Anterior cingulate cortex (tissue), 58 donors: ENCODE measurements at regions not wholly inside any gene's neighbourhood (a gene's known extent, or its start where the extent isn't known, plus 50 kb on each side); places are given as distances from the start of the nearest gene placed in this dataset.
A peak's percentile ranks its signal among the peaks of the same experiment; 100 is the strongest.
"Not testable (repeated sequence)": the region's sequence is repeated elsewhere in the genome, so short reads cannot be mapped to it uniquely, and the experiment has no call there.

Experiments used
- DNase-seq, 58 donors: peaks; one replicate each; lab custom pipeline; 2025; lab: John Stamatoyannopoulos, UW

- no peak for DNase-seq
Measured at GRCh38 chr4:169342906-169343564, 72.3 kb upstream of the SH3RF1 start.

- no peak for DNase-seq
Measured at GRCh38 chr4:169342159-169342860, 71.6 kb upstream of the SH3RF1 start.

- DNase-seq = no peak
Measured at GRCh38 chr4:169341490-169341889, 70.7 kb upstream of the SH3RF1 start.

GRCh38 chr4:169340834-169341233, 70.1 kb upstream of the SH3RF1 start:
- peak in 29 of 58 donors; percentile 2 to 80 (median 35) for DNase-seq

- DNase-seq = no peak
Measured at GRCh38 chr4:169338241-169338640, 67.5 kb upstream of the SH3RF1 start.

GRCh38 chr4:169337510-169337909, 66.8 kb upstream of the SH3RF1 start:
- DNase-seq = no peak

- DNase-seq = no peak
Measured at GRCh38 chr4:169335331-169335730, 64.6 kb upstream of the SH3RF1 start.

- no peak for DNase-seq
Measured at GRCh38 chr4:169334335-169334734, 63.6 kb upstream of the SH3RF1 start.

- DNase-seq = no peak
Measured at GRCh38 chr4:169333265-169333664, 62.5 kb upstream of the SH3RF1 start.

- DNase-seq = no peak
Measured at GRCh38 chr4:169332583-169332982, 61.8 kb upstream of the SH3RF1 start.

- DNase-seq = no peak
Measured at GRCh38 chr4:169330811-169331210, 60.1 kb upstream of the SH3RF1 start.

- DNase-seq = no peak
Measured at GRCh38 chr4:169330095-169330494, 59.3 kb upstream of the SH3RF1 start.

- DNase-seq = no peak
Measured at GRCh38 chr4:169327951-169328350, 57.2 kb upstream of the SH3RF1 start.

GRCh38 chr4:169323925-169324324, 53.2 kb upstream of the SH3RF1 start:
- DNase-seq = not testable (repeated sequence)

GRCh38 chr4:169322833-169323232, 52.1 kb upstream of the SH3RF1 start:
- DNase-seq = not testable (repeated sequence)
